UCSD-AML1 (cell line): ENCODE measurements at regions not wholly inside any gene's neighbourhood (a gene's known extent, or its start where the extent isn't known, plus 50 kb on each side); places are given as distances from the start of the nearest gene placed in this dataset.

Experiments
- DNase-seq: peaks from one replicate; lab custom pipeline; 2025; ENCODE audit not compliant: unreplicated experiment; lab: John Stamatoyannopoulos, UW

DNA sequence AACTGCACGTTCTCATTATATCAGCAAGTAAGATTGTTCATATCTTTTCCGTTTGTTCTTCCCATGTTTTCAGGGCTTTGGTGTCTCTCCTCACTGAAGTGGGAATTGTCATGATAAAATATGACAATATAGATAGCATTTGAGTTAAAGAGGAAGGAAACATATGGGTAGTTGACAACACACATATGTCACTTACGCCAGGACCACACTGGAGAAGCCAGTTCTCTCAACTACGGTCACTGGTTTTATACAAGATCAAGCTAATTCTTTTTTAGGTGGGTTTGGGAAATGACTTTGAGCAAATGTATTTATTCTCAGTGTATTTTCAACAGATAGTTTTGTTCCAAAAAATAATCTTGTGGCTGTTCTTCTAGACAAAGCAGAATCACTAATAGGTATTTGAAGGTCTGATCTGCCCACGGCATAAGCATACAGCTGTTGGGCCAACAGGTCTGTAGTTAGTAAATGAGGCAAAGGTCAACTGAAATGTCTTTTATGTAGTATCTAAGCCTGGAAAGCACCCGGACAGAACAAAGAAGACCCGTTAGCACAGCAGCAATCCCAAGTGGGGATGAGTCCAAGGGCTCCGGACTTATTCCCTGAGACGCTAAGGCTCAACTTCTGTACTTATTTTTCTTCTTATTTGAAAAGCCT, 433.6 kb upstream of the ZP4 start:
- no peak for DNase-seq

DNA sequence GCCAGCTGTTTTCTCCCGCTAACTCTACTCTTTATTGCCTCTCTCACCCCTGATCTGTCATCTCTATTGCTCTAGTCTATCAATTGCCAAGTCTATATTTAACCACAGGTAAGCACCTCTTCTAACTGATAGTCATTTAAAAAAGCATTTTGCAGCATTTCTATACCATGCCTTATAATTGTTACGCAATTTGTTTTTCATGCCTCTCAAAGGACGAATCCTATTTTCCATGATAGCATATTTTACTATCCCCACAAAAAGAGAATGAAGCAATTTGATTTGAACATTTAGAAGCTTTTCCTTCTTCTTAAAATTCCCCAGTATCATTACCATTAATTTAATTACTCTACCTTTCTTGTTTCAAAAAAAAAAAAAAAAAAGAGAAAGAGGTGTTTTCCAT, 432.8 kb upstream of the ZP4 start:
- no peak for DNase-seq

DNA sequence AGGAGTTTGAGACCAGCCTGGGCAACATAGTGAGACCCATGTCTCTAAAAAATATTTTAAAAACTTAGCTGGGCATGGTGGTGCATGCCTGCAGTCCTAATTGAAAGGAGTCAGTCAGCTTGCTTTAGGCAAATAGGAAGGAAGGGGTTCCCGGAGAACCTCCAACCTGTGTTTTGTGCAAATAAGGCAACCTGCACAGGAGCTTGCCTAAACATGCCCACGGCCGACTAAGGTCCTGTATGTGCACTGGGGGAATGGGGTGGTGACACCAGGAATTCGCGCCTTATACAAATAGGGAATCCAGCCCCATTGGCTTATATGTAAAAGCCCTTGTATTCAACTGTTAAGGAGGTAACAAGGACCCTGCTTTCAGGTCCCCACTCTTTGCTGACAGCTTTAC, 429.2 kb upstream of the ZP4 start:
- DNase-seq: no peak

GRCh38 chr1:238318294-238319110, 427.8 kb upstream of the ZP4 start:
- DNase-seq: no peak

- DNase-seq: no peak
These were observed 422.2 kb upstream of the ZP4 start for GRCh38 chr1:238312969-238313368.

GRCh38 chr1:238306411-238306810, 415.7 kb upstream of the ZP4 start:
- no peak for DNase-seq

GRCh38 chr1:238302646-238303045, 411.9 kb upstream of the ZP4 start:
- no peak for DNase-seq

- no peak for DNase-seq
These were observed 405.6 kb upstream of the ZP4 start for GRCh38 chr1:238296371-238296770.

- no peak for DNase-seq
These were observed 402.4 kb upstream of the ZP4 start for GRCh38 chr1:238293075-238293474.

GRCh38 chr1:238281418-238281817, 390.7 kb upstream of the ZP4 start:
- no peak for DNase-seq

GRCh38 chr1:238279694-238280380, 389.1 kb upstream of the ZP4 start:
- no peak for DNase-seq

DNA sequence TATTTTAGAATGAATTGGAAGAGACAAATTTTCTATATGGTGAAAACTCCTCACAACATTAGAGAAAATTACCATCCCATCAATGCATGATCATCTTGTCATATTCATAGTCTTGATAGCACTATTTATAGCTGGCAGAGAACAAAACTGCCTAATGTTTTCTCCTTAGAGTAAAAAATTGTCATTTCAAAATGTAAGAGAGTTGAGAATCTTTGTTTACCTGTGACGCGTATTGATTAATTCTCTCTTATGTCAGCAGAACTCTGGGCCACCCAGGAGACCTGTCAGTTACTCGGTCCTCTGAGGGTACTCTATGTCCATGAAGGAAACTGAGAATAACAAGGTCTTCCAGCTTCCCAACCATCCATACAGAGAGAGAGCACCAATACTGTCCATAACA, 381.4 kb upstream of the ZP4 start:
- DNase-seq: no peak

- no peak for DNase-seq
These were observed 375.1 kb upstream of the ZP4 start for GRCh38 chr1:238265866-238266265.

DNA sequence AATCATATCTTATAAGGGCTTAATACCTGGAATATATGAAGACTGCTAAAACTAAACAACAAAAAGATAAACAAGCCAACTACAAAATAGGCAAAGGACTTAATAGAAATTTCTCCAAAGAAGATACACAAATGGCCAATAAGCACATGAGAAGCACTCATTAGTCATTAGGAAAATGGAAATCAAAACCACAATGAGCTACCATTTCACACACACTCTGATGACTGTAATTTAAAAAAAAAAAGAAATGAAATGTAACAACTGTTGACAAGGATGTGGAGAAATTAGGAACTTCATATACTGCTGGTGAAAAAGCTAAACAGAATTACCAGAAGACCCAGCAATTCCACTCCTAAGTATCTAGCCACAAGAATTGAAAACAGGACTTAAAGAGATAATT, 374.2 kb upstream of the ZP4 start:
- no peak for DNase-seq

- no peak for DNase-seq
These were observed 367.8 kb upstream of the ZP4 start for GRCh38 chr1:238258510-238258909.

DNA sequence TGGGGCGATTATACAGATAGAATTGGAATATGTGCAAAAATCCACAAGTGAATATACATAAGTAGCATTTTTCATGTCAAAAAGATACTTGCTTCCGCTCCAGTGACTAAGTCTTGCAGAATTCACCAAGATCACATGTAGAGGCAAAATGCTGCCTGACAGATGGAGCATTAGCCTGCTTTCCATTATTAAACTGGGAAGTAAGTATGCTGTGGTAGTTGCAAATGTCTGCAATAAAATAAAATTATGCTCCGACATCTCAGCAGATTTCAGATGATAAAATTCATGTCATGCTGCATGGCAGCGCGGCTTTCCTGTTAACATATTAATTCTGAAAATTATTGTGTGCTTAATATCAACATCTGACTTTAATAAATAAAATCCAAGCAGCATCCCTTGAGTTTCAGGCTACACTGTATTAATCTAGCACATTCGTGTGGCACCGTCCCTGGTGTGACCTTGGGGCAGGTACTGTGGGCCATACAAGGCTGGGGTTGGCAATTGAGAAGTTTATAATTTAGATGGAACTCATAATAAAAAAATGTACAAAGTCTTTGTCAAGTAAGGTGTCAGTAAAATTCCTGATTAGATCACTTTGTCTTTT, 366.4 kb upstream of the ZP4 start:
- DNase-seq: no peak

DNA sequence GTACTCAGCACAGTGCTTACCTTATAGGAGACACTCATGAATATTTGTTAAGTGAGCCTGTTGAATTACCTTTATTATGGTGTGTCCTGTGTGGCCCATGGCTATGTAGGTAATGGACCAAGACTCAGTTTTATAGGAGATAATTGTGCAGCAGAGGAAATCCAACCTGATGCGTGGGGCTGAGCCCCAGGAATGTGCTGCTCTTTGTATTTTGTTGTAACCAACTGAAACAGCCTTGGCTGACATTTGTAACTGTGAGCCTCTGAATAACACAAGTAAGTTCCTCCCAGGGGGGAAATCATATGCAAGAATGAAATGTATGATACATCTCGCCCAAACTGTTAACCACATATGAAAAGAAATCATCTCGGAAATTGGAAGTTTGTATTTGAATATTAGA, 364.2 kb upstream of the ZP4 start:
- no peak for DNase-seq

GRCh38 chr1:238252033-238252802, 361.5 kb upstream of the ZP4 start:
- peak; percentile 41 for DNase-seq

- no peak for DNase-seq
These were observed 357.6 kb upstream of the ZP4 start for GRCh38 chr1:238248356-238248755.

- DNase-seq: no peak
These were observed 351.5 kb upstream of the ZP4 start for GRCh38 chr1:238242181-238242580.

GRCh38 chr1:238241607-238242006, 350.9 kb upstream of the ZP4 start:
- no peak for DNase-seq
